ENCODE measurements at regions not wholly inside any gene's neighbourhood (a gene's known extent, or its start where the extent isn't known, plus 50 kb on each side); places are given as distances from the start of the nearest gene placed in this dataset.
A peak's percentile ranks its signal among the peaks of the same experiment; 100 is the strongest.

- DNase-seq, result no peak
These were observed 61.6 kb upstream of the LAPTM5 start for GRCh38 chr1:30819244-30819571.

- DNase-seq, result no peak
These were observed 61.1 kb upstream of the LAPTM5 start for GRCh38 chr1:30818568-30819243.

- DNase-seq, result no peak
These were observed 60.0 kb upstream of the LAPTM5 start for GRCh38 chr1:30817548-30817947.

- no peak for DNase-seq
These were observed 59.5 kb upstream of the LAPTM5 start for GRCh38 chr1:30817077-30817438.

- DNase-seq, result no peak
These were observed 58.9 kb upstream of the LAPTM5 start for GRCh38 chr1:30816211-30817076.

GRCh38 chr1:30815556-30815955 lies 58.0 kb upstream of the LAPTM5 start:
- DNase-seq, result no peak

- no peak for DNase-seq
These were observed 56.7 kb upstream of the LAPTM5 start for GRCh38 chr1:30814292-30814691.

- no peak for DNase-seq
These were observed 54.5 kb upstream of the LAPTM5 start for GRCh38 chr1:30812076-30812475.

GRCh38 chr1:30811187-30811586 lies 53.6 kb upstream of the LAPTM5 start:
- DNase-seq, result no peak

- no peak for DNase-seq
These were observed 53.0 kb upstream of the LAPTM5 start for GRCh38 chr1:30810416-30811080.

- no peak for DNase-seq
These were observed 52.1 kb upstream of the LAPTM5 start for GRCh38 chr1:30809514-30810263.

- no peak for DNase-seq
These were observed 50.6 kb upstream of the LAPTM5 start for GRCh38 chr1:30808067-30808662.

GRCh38 chr1:30807318-30808066 lies 49.9 kb upstream of the LAPTM5 start:
- DNase-seq, result peak; percentile 66
